HG02610 (cell line): ENCODE measurements at regions not wholly inside any gene's neighbourhood (a gene's known extent, or its start where the extent isn't known, plus 50 kb on each side); places are given as distances from the start of the nearest gene placed in this dataset.

Experiments
- ATAC-seq: cut with Tn5 transposase; IDR thresholded peaks from one replicate; pipeline ENCODE4 v1.9.1; 2021; ENCODE audit warnings: mild to moderate bottlenecking, moderate library complexity; ENCODE audit not compliant: unreplicated experiment

DNA sequence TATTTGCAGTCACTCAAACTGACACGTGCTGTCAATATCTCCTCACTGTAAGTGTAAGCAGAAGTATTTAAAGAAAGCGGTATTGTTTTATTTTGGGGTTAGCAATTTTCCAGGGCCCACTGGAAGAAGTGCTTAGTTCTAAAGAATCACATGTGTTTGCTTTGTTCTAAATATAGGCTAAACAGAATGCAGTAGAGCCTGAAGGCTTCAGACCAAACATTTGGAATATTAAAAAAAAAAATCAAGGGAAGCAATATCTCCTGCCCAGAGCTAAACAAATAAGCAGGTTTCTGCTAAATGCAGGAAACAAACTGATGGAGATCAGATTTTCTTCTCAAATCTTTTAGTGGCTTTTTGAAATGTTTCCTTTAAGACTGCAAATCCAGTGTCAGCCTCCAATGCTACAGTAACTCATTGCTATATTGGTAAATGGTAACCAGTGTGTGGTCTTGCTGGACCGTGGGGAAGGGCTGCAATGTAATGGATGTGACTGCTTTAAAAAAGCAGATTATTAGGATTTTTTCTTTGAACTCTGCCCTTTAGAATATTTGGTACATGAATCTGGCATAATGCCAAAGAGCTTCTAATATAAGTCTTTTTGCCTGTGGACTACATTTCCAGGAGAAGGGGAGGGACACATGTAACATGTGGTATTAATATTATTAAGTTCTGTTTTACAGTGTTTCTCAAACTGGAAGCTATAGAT is 317.1 kb upstream of the FERMT1 start:
- ATAC-seq: no peak

DNA sequence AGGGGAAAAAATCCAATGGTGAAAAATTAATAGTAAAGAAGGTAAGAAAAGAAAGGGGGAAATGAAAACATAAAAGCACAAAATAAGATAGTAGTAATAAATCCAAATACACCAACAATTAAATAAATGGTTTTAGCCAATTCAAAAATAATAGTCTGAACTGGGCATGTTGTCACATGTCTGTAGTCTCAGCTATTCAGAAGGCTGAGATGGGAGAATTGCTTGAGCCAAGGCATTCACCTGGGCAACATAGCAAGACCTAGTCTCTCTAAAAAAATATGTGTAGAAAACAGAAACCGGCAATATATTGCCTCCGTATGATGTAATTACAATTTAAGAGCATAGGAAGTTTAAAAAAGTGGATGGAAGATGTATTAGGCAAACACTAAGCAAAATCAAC is 311.3 kb upstream of the FERMT1 start:
- no peak for ATAC-seq

DNA sequence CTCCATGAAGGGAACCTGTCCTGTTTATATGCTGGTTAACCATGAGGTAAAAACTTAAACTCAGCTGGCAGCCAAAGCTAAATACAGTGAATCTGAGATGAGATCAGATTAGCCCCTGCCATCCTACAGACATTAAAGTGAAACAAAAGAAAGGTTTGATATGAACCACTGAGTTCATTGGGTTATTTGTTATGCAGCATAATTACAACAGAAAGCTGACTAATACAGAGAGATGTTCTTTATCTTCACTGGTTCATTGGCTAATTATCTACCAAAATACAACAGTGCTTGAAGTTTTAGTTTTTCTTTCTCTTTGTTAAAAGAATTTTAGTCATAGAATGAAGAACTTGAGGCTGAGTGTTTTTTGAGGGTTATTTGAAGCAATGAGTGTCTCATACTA is 307.6 kb upstream of the FERMT1 start:
- ATAC-seq: no peak

DNA sequence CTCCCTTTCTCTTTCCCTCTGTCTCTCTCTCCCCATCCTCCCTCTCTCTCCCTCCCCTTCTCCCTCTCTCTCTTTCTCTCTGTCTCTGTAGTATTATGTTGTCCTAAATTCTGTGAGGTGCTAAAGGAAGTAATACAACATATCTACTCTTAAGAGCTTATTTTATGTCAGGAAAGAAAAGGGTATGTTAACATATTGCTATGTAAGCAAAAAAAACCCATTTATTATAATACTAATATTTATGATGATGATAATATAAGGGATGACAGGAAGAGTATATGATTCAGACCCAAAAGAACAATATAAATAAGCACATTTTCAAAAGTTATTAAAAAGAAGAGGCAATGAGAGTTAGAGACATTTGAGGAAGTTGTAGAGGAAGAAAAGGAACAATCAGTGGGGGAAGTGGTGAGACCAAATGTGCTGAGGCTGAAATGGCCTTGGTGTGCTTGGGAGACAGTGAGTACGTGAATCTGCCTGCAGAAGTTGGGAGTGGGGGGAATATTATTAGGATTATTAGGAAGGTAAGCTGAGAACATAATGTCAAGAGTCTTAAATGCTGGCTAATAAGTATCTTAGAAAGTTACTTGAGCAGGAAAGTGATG is 303.6 kb upstream of the FERMT1 start:
- no peak for ATAC-seq

DNA sequence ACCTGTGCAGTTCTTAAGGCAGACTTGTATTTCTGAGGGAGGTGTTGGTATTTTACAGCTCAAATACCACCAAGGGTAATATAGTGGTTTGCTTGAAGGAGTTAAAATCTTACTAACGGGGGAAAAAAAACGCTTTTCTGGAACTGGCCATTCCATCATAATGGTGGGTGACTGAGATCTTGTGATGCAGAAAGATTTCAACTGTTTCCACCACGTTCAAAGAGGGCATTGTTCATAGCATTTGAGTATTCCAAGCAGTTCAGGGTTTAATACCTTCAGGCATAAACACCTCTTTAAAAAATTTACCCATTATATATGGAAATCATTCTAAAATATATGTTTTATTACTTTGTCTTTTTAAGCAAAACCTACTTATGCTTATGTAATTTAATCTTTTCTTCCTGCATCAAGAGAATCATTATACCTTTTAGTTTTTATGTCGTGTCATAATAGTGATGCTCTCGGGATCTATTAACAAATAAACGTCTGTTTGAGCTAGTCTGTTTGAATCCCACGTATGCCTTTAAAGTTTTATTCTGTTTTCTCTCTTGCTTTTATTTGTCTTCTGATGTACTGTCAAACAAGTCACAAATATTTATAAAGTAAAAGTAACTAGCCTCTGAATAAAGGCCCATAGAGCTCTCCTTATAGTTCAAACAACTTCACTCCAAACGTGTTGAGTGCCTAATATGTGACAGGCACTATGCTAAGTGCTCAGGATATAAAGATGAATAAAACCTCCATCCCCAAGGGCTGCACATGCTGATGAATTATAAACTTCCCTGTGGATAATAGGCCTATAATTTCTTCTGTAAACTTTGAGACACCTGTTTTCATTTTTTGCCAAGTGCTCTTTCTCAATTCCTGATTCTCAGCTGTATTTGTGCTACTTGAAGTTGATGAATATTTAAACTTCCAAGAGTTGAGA is 298.8 kb upstream of the FERMT1 start:
- no peak for ATAC-seq

DNA sequence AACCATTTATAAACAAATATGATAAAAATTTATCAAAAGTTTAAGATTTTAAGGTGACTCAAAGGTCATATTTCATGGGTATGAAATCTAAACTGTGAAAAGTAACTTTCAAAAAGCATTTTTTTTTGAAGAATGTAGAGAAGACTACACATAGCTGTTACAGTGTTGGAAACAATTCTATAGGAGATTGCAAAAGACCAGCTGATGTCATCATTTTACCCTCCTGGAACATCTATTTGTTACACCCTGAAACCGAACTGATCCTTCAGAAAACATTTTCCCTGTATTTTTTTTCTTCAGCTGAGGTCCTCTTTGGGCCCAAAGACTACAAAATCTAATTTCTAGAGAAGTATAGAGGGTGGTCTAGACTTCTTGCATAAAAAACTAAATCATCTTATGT is 297.5 kb upstream of the FERMT1 start:
- no peak for ATAC-seq

DNA sequence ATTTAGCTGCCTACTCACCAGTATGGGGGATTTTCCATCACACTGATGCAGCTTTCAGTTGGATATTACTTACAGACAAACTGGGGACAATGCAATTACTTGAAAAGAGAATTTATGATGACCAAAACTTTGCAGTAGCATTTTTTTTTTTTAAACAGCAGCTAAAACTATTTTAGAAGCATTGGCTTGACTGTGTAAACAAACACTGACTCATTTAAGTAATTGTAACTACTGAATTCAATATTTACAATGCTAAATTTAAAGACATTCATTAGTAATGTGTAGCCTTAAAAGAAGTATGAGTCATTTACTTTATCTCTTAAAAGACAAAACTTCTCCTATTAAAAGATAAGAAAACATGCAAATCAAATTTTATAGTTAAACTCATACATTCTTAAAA is 295.9 kb upstream of the FERMT1 start:
- peak; percentile 65 for ATAC-seq

DNA sequence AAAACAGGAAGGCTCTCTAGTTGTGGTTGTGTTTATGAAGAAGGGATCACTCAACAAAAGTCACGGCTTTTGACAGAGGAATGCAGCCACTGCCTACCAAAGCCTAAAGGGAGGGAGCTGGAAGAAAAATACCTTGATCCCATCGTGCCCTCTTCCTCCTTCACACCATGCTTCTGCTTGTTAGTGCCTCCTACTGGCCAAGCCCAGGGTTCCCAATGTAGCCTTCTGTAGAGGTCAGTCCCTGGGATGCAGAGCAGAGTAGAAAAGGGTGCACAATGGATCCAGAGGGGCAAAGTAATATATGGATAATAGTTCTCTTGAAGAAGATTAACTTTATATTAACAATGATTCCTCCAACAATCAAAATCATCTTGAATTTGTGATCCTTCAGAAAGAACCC is 293.5 kb upstream of the FERMT1 start:
- no peak for ATAC-seq

DNA sequence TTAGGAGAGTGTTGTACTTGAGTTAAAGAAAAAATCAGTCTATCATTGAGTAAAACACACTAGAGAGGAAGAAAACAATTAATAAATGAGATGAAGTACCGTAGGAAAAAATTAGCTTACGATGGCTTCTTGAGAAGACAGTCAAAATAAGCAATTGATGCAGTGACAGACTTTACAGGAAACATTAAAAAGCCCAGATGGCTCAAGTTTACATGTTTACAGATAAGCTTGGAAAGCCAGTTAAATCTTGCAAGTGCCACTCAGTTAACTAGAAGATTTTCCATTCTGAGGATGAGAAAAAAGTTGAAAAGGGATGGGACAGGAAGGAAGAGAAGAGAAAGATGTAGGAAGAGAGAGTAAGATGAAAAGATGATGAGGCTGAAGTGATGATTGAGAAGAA is 288.8 kb upstream of the FERMT1 start:
- ATAC-seq: no peak

DNA sequence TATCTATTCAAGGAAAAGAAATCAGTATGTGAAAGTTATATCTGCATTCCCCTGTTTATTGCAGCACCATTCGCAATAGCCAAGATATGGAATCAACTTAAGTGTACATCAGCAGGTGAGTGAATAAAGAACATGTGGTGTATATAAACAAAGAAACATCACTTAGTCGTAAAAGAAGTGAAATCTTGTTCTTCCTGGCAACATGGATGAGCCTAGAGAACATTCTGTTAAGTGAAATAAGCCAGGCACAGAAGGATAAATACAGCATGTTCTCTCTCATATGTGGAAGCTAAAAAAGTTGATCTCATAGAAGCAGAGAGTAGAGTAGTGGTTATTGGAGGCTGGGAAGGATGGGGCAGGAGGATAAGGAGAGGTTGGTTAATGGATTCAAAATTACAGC is 287.9 kb upstream of the FERMT1 start:
- ATAC-seq: no peak

DNA sequence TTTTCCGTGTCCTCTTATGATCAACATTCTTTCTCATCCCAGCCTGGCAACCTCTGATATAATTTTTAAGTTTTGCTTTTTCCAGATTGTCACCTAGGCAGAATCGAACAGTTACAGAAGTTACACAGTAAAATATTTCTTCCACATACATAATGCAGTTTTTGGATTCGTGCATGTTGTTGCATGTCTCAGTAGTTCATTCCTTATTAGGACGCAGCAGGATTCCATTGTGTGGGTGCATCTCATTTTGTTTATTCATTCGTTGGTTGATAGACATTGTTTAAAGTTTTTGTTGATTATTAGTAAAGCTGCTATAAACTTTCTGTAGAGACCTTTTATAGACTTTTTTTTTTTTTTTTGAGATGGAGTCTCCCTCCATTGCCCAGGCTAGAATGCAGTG is 284.3 kb upstream of the FERMT1 start:
- ATAC-seq: no peak

DNA sequence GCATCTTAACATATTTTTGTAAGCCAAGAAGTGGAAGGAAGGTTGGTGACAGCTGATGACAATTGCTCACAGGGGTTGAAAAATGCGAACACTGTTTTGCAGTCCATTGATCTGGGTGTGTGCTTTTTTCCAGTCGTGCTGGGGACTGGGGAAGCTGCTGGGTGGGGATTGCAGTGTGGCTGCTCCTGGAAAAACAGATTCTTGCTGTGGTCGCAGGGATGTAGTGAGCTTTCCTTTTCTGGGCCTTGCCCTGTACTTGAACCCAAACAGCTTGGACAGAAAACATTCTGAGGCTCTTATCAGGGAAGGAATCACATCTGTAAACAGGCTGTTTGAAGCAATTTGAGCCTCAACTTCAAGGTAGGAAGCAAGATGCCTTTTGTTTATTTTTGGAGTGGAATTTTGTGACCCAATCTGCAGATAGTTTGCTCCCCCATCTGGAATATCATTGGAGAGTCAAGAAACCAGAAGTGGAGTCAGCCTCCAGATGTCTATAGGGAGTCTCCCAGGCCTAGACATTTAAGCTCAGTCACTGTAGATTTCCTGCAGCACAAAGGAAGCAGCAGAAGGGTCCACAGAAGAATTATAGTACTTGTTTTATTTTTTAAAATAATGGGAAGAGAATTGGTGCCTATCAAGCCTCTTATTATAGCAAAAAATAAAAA is 279.2 kb upstream of the FERMT1 start:
- ATAC-seq: no peak

DNA sequence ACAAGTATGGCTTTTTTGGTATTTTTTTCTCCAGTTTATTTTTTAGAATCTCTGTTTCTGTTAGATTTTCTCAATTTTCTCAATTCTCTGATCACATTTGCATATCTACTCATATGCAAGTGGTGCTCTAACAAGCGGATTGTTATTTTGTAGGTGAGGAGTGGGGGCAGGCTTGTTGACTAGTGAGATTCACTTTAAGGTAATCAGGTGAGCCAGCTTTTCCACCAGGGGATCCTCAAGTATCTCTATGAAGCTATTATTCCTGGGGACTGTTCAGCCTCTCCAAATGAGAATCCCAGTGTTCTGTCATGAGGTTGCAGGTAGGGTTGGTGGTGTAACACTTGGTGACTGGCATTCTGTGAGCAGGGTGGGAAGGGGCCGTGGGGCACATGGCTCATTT is 274.3 kb upstream of the FERMT1 start:
- ATAC-seq: no peak

DNA sequence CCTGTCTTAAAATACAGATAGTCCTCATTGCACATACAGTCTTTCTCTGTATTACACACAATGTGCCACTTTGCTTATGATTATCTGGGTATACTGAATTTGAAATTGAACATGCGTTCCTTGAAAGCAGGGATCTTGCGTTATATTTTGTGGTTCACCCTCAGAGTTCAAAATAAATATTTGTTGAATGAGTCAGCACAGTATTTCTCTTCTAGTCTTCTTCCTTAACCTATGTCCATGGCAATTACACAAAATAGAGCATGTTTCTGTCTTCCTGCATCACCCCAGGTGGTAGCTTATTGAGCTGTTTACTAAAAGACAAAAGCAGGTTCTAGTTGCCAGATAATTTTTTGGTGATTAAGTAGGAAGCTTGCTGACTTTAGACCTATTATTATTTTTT is 272.9 kb upstream of the FERMT1 start:
- no peak for ATAC-seq

DNA sequence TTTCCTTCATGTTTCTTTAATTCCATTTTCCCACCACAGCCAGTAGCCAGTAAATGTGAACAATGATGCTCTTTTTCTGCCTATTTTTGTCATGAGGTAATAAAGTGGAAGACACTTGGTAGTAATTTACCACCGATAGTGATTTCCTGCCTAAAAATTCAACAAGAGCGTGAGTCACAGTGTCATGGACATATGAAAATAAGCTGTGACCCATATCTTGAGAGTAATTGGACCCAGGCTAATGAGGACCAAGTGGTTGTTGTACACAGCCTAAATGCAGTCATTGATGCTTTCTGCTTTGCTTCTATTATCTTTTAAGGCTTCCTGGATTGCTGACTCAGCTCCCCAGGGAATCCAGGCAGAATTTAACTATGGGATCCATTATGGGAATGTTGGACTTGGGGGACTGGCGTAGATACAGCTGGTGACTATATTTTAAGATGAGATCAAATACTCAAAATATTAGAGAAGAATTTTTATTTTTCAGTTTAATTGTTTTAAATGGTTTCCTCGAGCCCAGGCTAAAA is 265.9 kb upstream of the FERMT1 start:
- no peak for ATAC-seq

DNA sequence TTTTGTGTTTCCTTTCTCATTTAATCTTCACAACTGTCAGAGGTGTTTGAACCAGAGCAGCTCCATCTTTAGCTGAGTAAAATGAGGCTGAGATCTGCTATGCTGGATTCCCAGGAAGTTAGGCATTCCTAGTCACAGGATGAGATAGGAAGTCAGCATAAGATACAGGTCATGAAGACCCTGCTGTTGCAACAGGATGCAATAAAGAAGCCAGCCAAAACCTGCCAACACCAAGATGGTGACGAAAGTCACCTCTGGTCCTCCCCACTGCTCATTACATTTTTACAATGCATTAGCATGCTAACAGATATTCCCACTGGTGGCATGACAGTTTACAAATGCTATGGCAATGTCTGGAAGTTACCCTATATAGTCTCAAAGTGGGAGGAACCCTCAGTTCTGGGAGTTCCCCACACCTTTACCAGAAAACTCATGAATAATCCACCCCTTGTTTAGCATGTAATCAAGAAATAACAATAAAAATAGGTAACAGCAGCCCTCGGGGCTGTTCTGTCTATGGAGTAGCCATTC is 262.2 kb upstream of the FERMT1 start:
- ATAC-seq: no peak

DNA sequence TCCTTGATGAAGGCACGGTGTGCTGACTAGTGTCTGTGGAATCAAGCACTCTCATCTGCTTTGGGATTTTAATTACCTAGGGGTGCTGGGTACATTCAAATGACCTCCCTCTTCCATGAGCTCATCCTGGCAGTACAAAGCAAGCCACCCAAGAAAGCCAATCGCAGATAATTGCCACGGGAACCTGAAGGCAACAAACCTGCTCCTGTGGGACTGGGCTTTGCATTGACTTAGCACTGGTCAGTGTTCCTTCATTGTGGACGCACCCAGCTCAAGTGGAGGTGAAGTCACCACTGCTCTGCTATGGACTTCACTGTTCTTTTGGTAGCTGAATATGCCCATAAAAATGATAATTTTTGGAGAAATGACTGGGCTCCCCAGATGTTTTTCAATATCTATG is 261.6 kb upstream of the FERMT1 start:
- ATAC-seq: no peak

DNA sequence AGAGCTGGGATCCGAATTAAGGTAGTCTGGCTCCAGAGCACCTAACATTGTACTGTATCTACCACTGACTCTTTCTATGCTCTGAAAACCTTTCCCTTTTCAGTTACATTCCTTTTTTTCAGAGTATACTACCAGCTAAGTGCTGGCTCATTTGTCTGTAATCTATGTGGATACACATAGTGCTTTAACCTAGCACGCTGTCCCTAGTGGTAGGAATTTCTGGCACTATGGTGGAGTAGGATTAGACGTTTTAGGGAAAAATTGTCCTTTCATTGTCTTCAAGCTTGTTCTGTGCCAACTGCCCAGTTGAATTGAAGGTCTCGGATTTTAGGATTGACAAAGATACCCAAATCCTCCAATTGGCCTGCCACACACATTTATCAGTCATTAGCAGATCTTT is 259.1 kb upstream of the FERMT1 start:
- no peak for ATAC-seq

DNA sequence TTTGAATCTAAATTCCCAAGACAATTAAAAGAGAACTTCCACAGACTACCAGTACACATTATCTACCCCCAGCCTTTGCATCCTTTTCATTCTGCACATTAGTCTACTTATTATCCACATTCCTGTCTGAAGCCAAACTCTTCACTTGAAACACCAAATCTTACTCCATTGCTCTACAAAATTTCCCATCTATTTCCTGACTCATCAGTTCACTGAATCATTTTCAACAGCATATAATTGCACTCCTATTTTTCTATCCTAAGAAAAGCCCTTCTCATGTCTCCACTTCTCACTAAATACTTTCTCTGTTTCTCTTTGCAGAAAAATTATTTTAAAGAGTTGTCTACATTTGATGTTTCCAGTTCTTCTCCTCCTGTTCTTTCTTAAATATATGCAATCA is 239.4 kb upstream of the FERMT1 start:
- ATAC-seq: no peak

DNA sequence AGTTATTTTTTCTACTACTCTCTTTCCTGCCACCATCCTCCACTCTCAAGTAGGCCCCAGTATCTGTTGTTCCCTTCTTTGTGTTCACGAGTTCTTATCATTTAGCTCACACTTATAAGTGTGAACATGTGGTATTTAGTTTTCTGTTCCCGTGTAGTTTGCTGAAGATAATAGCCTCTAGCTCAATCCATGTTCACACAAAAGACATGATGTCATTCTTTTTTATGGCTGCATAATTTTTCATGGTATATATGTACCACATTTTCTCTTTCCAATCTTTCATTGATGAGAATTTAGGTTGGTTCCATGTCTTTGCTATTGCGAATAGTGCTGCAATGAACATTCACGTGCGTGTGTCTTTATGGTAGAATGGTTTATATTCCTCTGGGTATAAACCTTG is 237.9 kb upstream of the FERMT1 start:
- ATAC-seq: no peak
